Uterus (tissue), 3 donors: ENCODE measurements at regions not wholly inside any gene's neighbourhood (a gene's known extent, or its start where the extent isn't known, plus 50 kb on each side); places are given as distances from the start of the nearest gene placed in this dataset.

Source experiments
- DNase-seq, 2 donors: peaks; one replicate each; pipeline ENCODE4 v3.0.0-alpha.2; 2019 to 2020
- H3K27ac ChIP-seq, 2 donors: fragments of 200-600 bp; sonication (generic); 1 replicate in 1 of 2; 2 replicates in 1 of 2; pipeline ENCODE4 v1.5.1; 2016 to 2018
- H3K27me3 ChIP-seq, 2 donors: fragments of 200-600 bp; sonication (generic); one replicate each; pipeline ENCODE4 v1.5.1; 2018 to 2019; ENCODE audit warnings: control low read depth in 1 of 2
- H3K36me3 ChIP-seq, 2 donors: fragments of 200-600 bp; sonication (generic); one replicate each; pipeline ENCODE4 v1.5.1; 2019; ENCODE audit warnings: control low read depth in 1 of 2
- H3K4me1 ChIP-seq, 2 donors: fragments of 200-600 bp; sonication (generic); one replicate each; pipeline ENCODE4 v1.5.1; 2018 to 2019; ENCODE audit warnings: control low read depth in 1 of 2
- H3K4me3 ChIP-seq, 2 donors: fragments of 200-600 bp; sonication (generic); 1 replicate in 1 of 2; 2 replicates in 1 of 2; pipeline ENCODE4 v1.5.1; 2018 to 2019; ENCODE audit warnings: mild to moderate bottlenecking in 1 of 2
- H3K9me3 ChIP-seq, 2 donors: fragments of 200-600 bp; sonication (generic); one replicate each; pipeline ENCODE4 v1.5.1; 2019; ENCODE audit warnings: control low read depth in 1 of 2
- CTCF ChIP-seq, 4 experiments: fragments of 200-600 bp in 2 of 4; fragments of 450-650 bp in 2 of 4; sonication (generic) in 2 of 4; IDR thresholded peaks; one replicate each; pipeline ENCODE4 v1.5.1; 2016 to 2019; ENCODE audit warnings: antibody characterized with exemption in 4 of 4, mild to moderate bottlenecking in 2 of 4, moderate library complexity in 1 of 4
- POLR2A ChIP-seq, 2 donors: fragments of 450-650 bp; IDR thresholded peaks; one replicate each; pipeline ENCODE4 v1.6.1; 2016; ENCODE audit warnings: antibody characterized with exemption in 2 of 2, mild to moderate bottlenecking in 1 of 2, moderate library complexity in 1 of 2
- intact Hi-C: fragments of 100-400 bp; cut with DNase I; formaldehyde crosslinking; loops from one replicate; pipeline ENCODE4 v1.15.1; 2023; ENCODE audit warnings: low total_unique reads
- donor health status: DM: yes; HTN: yes; CAD: no.

GRCh38 chr6:140061110-140062042 lies 686.9 kb upstream of the CITED2 start:
- peaks cover 0 to 6% of the 10 kb centered on the region in 2 donors for H3K4me1 ChIP-seq
- intact Hi-C loops = no loop called here
- DNase-seq = no peak
- H3K4me3 ChIP-seq = no peak overlapping the region
- peak overlapping the region; percentile 75 to 89 for H3K27ac ChIP-seq
- no peaks in the 10 kb centered on the region for H3K9me3 ChIP-seq
- TF ChIP-seq POLR2A (IDR thresholded peaks at IDR 0.05) (no peak), CTCF (IDR thresholded peaks at IDR 0.05) (no peak)
- no peaks in the 10 kb centered on the region for H3K36me3 ChIP-seq
- no peaks in the 10 kb centered on the region for H3K27me3 ChIP-seq

DNA sequence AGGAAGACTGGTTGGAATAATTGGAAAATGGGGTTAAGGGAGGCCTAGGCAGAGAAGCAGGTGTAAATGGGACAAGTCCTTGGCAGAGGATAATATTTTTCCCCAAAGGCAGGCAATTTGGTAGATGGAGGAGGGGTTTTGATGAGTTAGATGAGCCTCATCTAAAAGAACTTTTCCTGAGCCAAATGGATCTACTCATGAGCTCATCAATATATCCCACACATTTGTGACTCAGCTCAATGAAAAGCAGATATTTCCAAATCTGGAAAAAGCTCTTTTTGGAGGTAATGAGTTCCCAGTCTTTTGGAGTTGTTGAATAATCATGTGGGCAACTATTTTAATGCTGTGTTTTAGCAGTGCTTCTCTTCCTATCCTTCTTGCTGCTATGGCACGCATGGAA lies 685.5 kb upstream of the CITED2 start:
- DNase-seq = no peak
- Histone ChIP-seq H3K36me3 (no peaks in the 10 kb centered on the region), H3K4me1 (peaks cover 0 to 6% of the 10 kb centered on the region in 2 donors), H3K4me3 (no peak overlapping the region), H3K27me3 (no peaks in the 10 kb centered on the region), H3K27ac (no peak overlapping the region), H3K9me3 (no peaks in the 10 kb centered on the region)
- intact Hi-C loops = no loop called here
- no peak for TF ChIP-seq POLR2A (IDR thresholded peaks at IDR 0.05)
- TF ChIP-seq CTCF (IDR thresholded peaks at IDR 0.05) = no peak

DNA sequence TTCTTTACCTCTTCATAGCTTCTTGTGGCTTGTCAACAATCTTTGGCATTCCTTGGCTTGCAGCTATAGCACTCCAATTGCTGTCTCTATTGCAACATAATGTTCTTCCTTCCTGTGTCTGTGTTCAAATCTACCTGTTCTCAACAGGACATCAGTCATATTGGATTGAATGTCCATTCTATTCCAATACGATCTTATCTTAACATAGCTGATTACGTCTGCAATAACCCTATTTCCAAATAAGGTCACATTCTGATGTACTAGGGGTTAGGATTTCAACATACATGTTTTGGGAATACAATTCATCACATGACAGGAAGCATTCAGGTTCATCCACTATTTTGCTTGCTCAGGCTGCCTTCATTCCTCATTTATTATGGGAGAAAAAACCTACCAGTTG lies 684.4 kb upstream of the CITED2 start:
- DNase-seq = no peak
- TF ChIP-seq CTCF (IDR thresholded peaks at IDR 0.05) = no peak
- no peak for TF ChIP-seq POLR2A (IDR thresholded peaks at IDR 0.05)
- H3K4me3 ChIP-seq = no peak overlapping the region
- H3K27ac ChIP-seq = no peak overlapping the region
- no peaks in the 10 kb centered on the region for H3K36me3 ChIP-seq
- peaks cover 0 to 6% of the 10 kb centered on the region in 2 donors for H3K4me1 ChIP-seq
- no peaks in the 10 kb centered on the region for H3K9me3 ChIP-seq
- intact Hi-C loops = no loop called here
- H3K27me3 ChIP-seq = no peaks in the 10 kb centered on the region

DNA sequence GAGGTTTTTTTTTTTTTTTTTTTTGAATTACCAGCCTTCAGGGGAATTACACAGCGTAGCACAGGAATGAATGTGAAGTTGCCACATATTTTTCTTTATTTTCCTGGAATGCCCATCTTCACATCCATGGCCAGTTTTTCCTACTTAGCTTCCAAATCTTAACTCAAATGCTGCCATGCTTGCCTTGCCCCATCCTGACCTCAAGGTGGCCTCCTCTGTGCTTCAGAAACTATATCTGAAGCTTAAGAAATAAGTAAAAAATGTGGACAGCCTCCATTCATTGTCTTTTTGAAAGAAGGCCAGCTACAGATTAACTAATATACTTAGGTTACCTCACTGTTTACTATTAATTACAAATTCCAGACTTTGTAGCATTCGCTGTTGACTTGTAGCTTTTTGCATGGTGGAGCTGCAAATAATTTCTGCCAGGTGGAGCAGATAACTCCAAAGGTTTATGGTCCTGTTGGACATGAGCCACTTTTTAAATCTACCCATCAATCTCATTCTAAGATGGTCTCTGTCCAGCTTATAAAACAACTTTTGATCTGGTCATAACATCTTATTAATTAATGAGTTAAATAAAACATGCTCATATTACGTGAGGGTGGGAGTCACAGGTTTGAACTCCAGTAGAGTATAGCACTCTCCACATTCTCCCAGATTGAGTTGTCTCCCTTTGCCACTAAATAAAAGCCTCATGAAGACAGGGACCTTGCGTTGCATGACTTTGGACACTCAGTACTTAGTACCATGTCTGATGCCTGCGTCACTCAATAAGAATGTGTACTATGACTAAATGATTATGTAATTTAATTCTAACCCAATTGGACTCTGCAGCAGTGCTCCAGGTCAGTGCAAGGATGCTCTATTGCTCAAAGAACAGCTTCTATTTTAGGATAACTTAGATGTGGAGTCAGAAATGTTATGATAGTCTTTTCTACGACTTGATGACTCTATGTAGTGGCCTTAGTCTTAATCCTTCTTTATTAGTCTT lies 678.6 kb upstream of the CITED2 start:
- Histone ChIP-seq H3K4me1 (no peaks in the 10 kb centered on the region), H3K27me3 (no peaks in the 10 kb centered on the region), H3K36me3 (no peaks in the 10 kb centered on the region), H3K4me3 (no peak overlapping the region), H3K27ac (peak overlapping the region in 1 of 2 donors; percentile 26), H3K9me3 (no peaks in the 10 kb centered on the region)
- TF ChIP-seq POLR2A (IDR thresholded peaks at IDR 0.05) = no peak
- TF ChIP-seq CTCF (IDR thresholded peaks at IDR 0.05) = no peak
- intact Hi-C loops = no loop called here
- no peak for DNase-seq
